SK-N-SH (cell line): ENCODE measurements at regions not wholly inside any gene's neighbourhood (a gene's known extent, or its start where the extent isn't known, plus 50 kb on each side); places are given as distances from the start of the nearest gene placed in this dataset.

Source experiments
- CTCF ChIA-PET: fragments of 300-600, 350-600 bp; formaldehyde crosslinking; extraction: SDS; loops from one replicate; lab custom pipeline; 2021; lab: Yijun Ruan, JAX
- POLR2A ChIA-PET: fragments of 350-600 bp; sonication (Branson Sonifier 250); formaldehyde crosslinking; extraction: SDS; loops from one replicate; lab custom pipeline; 2020; ENCODE audit warnings: antibody characterized with exemption, inconsistent platforms; lab: Yijun Ruan, JAX
- DNase-seq: peaks from one replicate; pipeline ENCODE4 v3.0.0; 2012
- H2AFZ ChIP-seq: fragments of 200-600 bp; sonication (generic); 2 replicates; pipeline ENCODE4 v1.8.1; 2016; ENCODE audit warnings: antibody characterized with exemption, mild to moderate bottlenecking, low read depth
- H3F3A ChIP-seq: fragments of 200-600 bp; sonication (generic); replicated peaks from 2 replicates; pipeline ENCODE3; 2016; ENCODE audit warnings: antibody characterized with exemption, mild to moderate bottlenecking; ENCODE audit not compliant: insufficient read depth
- H3K27ac ChIP-seq, 2 experiments: fragments of 200-500 bp in 1 of 2; fragments of 200-600 bp in 1 of 2; sonication (Bioruptor generic) in 1 of 2; sonication (generic), shearing (Covaris generic) in 1 of 2; 2 replicates each; pipeline versions ENCODE4 v1.5.1 to v1.6.1; 2014 to 2016; ENCODE audit warnings: low read depth in 2 of 2, inconsistent platforms in 1 of 2, low read length in 1 of 2, mild to moderate bottlenecking in 1 of 2, mixed read lengths in 1 of 2
- H3K27me3 ChIP-seq: fragments of 200-600 bp; sonication (generic), shearing (Covaris generic); 2 replicates; pipeline ENCODE4 v1.6.1; 2016; ENCODE audit warnings: mixed run types; ENCODE audit not compliant: insufficient read depth
- H3K36me3 ChIP-seq, 2 experiments: fragments of 200-500 bp in 1 of 2; fragments of 200-600 bp in 1 of 2; sonication (Bioruptor generic) in 1 of 2; sonication (generic) in 1 of 2; replicated peaks in 1 of 2; 2 replicates each; pipeline versions ENCODE3 to v1.5.1; 2014 to 2016; ENCODE audit warnings: low read length in 1 of 2, mild to moderate bottlenecking in 1 of 2; ENCODE audit not compliant: insufficient read depth in 2 of 2, control insufficient read depth in 1 of 2
- H3K4me1 ChIP-seq, 2 experiments: fragments of 200-500 bp in 1 of 2; fragments of 200-600 bp in 1 of 2; sonication (Bioruptor generic) in 1 of 2; sonication (generic), shearing (Covaris generic) in 1 of 2; 2 replicates each; pipeline versions ENCODE4 v1.5.1 to v1.6.1; 2014 to 2016; ENCODE audit warnings: low read depth in 1 of 2, low read length in 1 of 2, mixed run types in 1 of 2; ENCODE audit not compliant: insufficient read depth in 2 of 2, control insufficient read depth in 1 of 2
- H3K4me2 ChIP-seq: fragments of 200-600 bp; sonication (generic), shearing (Covaris generic); 2 replicates; pipeline ENCODE4 v1.6.1; 2017; ENCODE audit warnings: mixed run types
- H3K4me3 ChIP-seq, 2 experiments: fragments of 200-500 bp in 1 of 2; fragments of 200-600 bp in 1 of 2; sonication (Bioruptor generic) in 1 of 2; sonication (generic), shearing (Covaris generic) in 1 of 2; 2 replicates each; pipeline versions ENCODE4 v1.5.1 to v1.8.1; 2014 to 2016; ENCODE audit warnings: low read depth in 2 of 2, inconsistent platforms in 1 of 2, low read length in 1 of 2, mild to moderate bottlenecking in 1 of 2, mixed read lengths in 1 of 2, moderate library complexity in 1 of 2
- H3K79me2 ChIP-seq: fragments of 200-600 bp; sonication (generic); 2 replicates; pipeline ENCODE4 v1.8.1; 2017; ENCODE audit warnings: mild to moderate bottlenecking; ENCODE audit not compliant: insufficient read depth
- H3K9ac ChIP-seq: fragments of 200-600 bp; sonication (generic); 2 replicates; pipeline ENCODE4 v1.6.1; 2017; ENCODE audit warnings: mixed run types
- H3K9me2 ChIP-seq: fragments of 200-600 bp; sonication (generic); 2 replicates; pipeline ENCODE4 v1.6.1; 2017; ENCODE audit warnings: mixed run types
- H3K9me3 ChIP-seq: fragments of 200-600 bp; sonication (generic); 2 replicates; pipeline ENCODE4 v1.6.1; 2017; ENCODE audit warnings: mixed run types, mild to moderate bottlenecking, moderate library complexity
- H4K20me1 ChIP-seq: fragments of 200-600 bp; sonication (generic); 2 replicates; pipeline ENCODE4 v1.6.1; 2017; ENCODE audit warnings: mild to moderate bottlenecking, mixed run types; ENCODE audit not compliant: insufficient read depth
- CHD2 ChIP-seq: fragments of 150-350 bp; IDR thresholded peaks from 2 replicates; pipeline ENCODE4 v1.6.1; 2018; ENCODE audit warnings: low read length; ENCODE audit not compliant: partially characterized antibody
- CTCF ChIP-seq: fragments of 200-600 bp; sonication (generic); IDR thresholded peaks from 2 replicates; pipeline ENCODE4 v1.6.1; 2017; ENCODE audit warnings: antibody characterized with exemption, mild to moderate bottlenecking, moderate library complexity
- ELF1 ChIP-seq: IDR thresholded peaks from 2 replicates; pipeline ENCODE4 v1.4.0; 2012
- MAX ChIP-seq: IDR thresholded peaks from 2 replicates; pipeline ENCODE4 v1.4.0; 2012; ENCODE audit warnings: low read depth
- MXI1 ChIP-seq: IDR thresholded peaks from 2 replicates; pipeline ENCODE4 v1.6.1; 2012; ENCODE audit warnings: mild to moderate bottlenecking, low read depth, low read length, improper control_type of control experiment
- NRF1 ChIP-seq: IDR thresholded peaks from 2 replicates; pipeline ENCODE4 v1.6.1; 2012; ENCODE audit warnings: low read depth, mild to moderate bottlenecking, low read length
- PBX3 ChIP-seq: IDR thresholded peaks from 2 replicates; pipeline ENCODE4; 2012
- POLR2AphosphoS5 ChIP-seq: IDR thresholded peaks from 2 replicates; pipeline ENCODE4 v1.6.1; 2012; ENCODE audit warnings: low read depth, low read length
- REST ChIP-seq: IDR thresholded peaks from 2 replicates; pipeline ENCODE4 v1.6.1; 2012; ENCODE audit warnings: mild to moderate bottlenecking, low read depth, low read length, moderate library complexity
- YY1 ChIP-seq: IDR thresholded peaks from 2 replicates; pipeline ENCODE4 v1.4.0; 2012; ENCODE audit warnings: low read depth, mild to moderate bottlenecking
- ZBTB33 ChIP-seq: IDR thresholded peaks from 2 replicates; pipeline ENCODE4 v1.4.0; 2012; ENCODE audit warnings: low read depth, borderline replicate concordance
- WGBS: methylation state at CpG from one replicate; pipeline ENCODE4 v1.1.6; 2017; ENCODE audit warnings: low lambda C conversion rate; 5-methylcytosine and 5-hydroxymethylcytosine counted together

- no peak overlapping the region for H3K9ac ChIP-seq
- ChIA-PET POLR2A (no interaction called here), CTCF (no interaction called here)
- H3K36me3 ChIP-seq = no peaks in the 10 kb centered on the region
- H3K4me1 ChIP-seq = no peaks in the 10 kb centered on the region
- no peak overlapping the region for H3K4me3 ChIP-seq
- no peak for TF ChIP-seq ZBTB33
- TF ChIP-seq ELF1 = no peak
- no peak for TF ChIP-seq MAX
- no peak for TF ChIP-seq YY1
- no peak for TF ChIP-seq CTCF
- TF ChIP-seq PBX3 = no peak
- TF ChIP-seq CHD2 = no peak
- no peak for TF ChIP-seq NRF1
- TF ChIP-seq MXI1 = no peak
- no peak for TF ChIP-seq REST
- no peak for TF ChIP-seq POLR2AphosphoS5
- no peaks in the 10 kb centered on the region for H3K9me2 ChIP-seq
- no peak overlapping the region for H3K27ac ChIP-seq
- no peak for DNase-seq
- no peaks in the 10 kb centered on the region for H4K20me1 ChIP-seq
- H3K79me2 ChIP-seq = no peaks in the 10 kb centered on the region
- 7% methylated on average over 8 of the region's 8 CpGs for WGBS
- H3K4me2 ChIP-seq = no peak overlapping the region
- no peak overlapping the region for H2AFZ ChIP-seq
- no peaks in the 10 kb centered on the region for H3K9me3 ChIP-seq
- H3K27me3 ChIP-seq = no peaks in the 10 kb centered on the region; the same call in 1 of the 2 replicates
- H3F3A ChIP-seq = no peaks in the 10 kb centered on the region
These were observed 297.0 kb downstream of the HNRNPD start for GRCh38 chr4:82076809-82077208.
